COLO668 (cell line): ENCODE measurements at regions not wholly inside any gene's neighbourhood (a gene's known extent, or its start where the extent isn't known, plus 50 kb on each side); places are given as distances from the start of the nearest gene placed in this dataset.
"Not testable (repeated sequence)": the region's sequence is repeated elsewhere in the genome, so short reads cannot be mapped to it uniquely, and the experiment has no call there.

ENCODE experiments used
- DNase-seq: peaks from one replicate; lab custom pipeline; 2025; ENCODE audit not compliant: unreplicated experiment; lab: John Stamatoyannopoulos, UW

DNA sequence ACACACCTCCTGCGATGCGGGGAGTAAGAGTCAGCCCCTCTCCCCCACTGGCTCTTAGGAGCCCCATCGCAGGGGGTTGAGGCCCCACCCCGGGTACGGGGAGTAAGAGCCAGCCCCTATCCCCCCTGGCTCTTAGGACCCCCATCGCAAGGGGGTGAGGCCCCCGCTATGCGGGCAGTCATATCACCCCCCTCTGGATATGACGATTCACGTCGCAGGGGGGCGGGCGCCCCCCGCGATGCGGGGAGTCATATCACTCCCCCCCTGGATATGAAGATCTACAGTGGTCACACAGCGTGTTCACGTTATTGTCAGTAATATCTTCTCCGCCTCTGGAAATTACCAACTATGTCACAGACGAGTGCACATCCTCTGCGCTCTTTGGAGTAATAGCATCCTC, 61.1 kb downstream of the DEFB131A start:
- DNase-seq, result not testable (repeated sequence)

DNA sequence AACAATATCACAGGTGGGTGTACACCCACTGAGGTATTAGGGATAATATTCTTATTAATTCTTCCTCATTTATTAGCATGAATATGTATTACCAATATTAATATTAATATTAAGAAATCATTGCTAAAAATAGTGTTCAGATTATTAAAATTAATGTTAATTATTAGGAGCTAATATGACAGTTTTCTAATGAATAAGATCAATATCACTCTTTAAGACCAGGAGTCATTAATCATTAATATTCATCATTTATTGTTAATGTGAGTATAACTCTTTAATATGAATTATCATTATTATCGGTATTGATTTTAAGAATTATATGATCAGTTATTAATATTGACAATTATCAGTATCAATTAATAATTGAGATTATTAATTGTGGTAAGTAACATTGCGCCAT, 62.5 kb downstream of the DEFB131A start:
- not testable (repeated sequence) for DNase-seq

DNA sequence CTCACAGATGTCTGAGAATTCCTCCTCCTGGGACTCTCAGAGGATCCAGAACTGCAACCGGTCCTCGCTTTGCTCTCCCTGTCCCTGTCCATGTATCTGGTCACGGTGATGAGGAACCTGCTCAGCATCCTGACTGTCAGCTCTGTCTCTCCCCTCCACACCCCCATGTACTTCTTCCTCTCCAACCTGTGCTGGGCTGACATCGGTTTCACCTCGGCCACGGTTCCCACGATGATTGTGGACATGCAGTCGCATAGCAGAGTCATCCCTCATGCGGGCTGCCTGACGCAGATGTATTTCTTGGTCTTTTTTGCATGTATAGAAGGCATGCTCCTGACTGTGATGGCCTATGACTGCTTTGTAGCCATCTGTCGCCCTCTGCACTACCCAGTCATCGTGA, 68.7 kb downstream of the DEFB131A start:
- DNase-seq, result not testable (repeated sequence)

DNA sequence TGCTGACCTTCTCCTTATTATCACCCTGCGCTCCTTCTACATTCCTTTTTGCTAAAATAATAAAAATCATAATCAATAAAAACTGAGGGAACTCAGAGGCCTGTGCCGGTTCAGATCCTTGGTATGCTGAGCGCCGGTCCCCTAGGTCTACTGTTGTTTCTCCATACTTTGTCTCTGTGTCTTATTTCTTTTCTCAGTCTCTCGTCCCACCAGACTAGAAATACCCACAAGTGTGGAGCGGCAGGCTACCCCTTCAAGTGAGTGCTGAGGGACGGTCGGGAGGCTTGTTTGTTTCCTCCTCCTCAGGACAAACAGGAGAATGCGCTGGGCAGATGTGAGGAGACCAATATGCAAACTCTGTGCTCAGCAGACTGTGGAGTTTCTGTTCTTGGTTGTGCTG, 75.4 kb downstream of the DEFB131A start:
- DNase-seq, result not testable (repeated sequence)

DNA sequence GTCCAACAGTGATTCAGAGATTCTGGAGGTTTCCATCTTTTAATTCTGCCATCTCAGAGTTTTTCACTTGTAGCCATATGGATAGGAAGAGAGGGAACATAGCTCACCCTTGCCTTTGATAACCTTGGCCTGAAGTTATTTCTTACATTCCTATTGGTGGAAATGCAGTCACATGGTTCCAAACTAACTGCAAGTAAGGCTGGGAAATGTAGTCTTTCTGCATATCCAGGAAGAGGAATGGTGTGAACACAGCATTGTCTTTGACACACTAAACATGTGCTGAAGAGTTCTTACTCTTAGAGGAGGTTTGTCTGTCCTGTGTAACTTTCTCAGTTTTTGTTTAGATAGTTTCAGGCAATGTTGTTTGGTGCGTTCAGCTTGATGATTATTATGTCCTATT, 78.7 kb downstream of the DEFB131A start:
- not testable (repeated sequence) for DNase-seq

DNA sequence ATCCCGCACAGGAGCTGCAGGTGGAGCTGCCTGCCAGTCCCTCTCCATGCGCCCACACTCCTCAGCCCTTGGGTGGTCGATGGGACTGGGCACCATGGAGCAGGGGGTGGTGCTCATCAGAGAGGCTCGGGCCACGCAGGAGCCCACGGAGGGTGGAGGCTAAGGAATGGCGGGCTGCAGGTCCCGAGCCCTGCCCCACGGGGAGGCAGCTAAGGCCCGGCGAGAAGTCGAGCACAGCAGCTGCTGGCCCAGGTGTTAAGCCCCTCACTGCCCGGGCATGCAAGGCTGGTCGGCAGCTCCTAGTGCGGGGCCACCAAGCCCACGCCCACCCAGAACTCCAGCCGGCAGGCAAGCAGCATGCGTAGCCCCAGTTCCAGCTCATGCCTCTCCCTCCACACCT, 80.2 kb downstream of the DEFB131A start:
- DNase-seq, result not testable (repeated sequence)

DNA sequence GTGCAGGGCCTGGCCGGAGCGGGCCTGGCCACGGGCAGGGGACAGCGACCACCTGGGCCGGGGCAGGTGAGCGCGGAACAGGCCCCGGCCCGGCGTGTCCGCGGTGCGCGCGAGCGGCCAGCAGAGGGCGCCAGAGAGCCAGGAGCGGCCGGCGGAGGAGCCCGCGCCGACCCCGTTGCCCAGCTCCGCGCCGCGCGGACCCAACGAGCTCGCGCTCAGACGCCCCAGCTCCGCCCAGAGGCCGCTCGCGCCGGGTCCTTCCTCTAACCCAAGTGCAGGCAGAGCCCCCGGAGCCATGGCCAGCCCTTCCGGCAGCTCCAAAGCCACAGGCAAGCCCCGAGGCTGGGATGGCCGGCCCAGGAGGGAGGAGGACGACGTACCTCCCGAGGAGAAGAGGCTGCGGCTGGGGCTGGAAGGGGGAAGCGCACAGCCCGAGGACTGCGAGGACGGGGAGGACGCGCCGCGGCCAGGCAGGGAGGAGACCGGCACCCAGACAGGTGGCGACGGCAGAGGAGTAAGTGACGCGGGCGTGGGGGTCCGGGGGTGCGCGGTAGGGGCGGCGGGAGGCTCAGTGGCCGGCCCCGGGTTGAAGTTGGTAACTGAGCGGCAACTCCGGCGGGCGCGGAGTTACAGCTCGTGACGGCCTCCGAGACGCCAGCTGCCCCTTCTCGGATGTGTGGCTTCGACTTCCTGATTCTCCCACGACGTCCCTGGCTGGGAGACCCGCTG, 88.1 kb downstream of the DEFB131A start:
- peak; percentile 77 for DNase-seq

DNA sequence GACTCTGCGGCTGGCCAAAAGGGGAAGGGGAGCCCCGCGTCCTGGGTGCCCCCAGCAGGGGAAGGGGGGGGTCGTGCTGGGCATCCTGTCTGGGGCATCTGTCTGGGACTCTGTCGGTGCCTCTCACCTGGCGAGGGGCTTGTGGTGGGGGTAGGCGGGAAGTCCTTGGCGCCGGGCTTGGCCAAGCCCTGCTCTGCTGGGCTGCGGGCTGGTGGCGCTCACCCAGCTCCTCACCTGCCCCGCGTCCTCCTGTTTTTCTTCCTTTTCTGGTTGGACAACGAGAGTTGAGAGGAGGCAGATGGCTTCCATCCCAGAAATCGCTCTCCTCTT, 88.6 kb downstream of the DEFB131A start:
- not testable (repeated sequence) for DNase-seq

DNA sequence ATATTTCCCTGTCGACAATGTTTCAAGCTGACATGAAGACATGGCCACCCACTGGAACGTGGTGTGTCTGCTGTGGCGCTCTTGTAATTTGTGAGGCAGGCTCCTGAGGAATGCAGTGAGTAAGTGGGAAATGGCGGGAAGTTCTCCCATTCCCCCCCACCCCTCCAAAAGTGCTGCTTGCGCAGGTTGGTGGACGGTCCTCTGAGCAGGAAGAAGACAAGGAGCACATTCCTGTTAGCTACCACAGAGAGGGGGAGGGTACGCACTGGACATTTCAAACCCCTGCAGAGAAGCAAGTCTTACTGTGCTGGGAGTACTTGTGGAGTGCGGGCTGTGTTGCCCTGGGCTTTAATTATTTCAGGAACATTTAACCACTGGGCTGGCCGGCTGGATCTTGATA, 92.9 kb downstream of the DEFB131A start:
- not testable (repeated sequence) for DNase-seq

DNA sequence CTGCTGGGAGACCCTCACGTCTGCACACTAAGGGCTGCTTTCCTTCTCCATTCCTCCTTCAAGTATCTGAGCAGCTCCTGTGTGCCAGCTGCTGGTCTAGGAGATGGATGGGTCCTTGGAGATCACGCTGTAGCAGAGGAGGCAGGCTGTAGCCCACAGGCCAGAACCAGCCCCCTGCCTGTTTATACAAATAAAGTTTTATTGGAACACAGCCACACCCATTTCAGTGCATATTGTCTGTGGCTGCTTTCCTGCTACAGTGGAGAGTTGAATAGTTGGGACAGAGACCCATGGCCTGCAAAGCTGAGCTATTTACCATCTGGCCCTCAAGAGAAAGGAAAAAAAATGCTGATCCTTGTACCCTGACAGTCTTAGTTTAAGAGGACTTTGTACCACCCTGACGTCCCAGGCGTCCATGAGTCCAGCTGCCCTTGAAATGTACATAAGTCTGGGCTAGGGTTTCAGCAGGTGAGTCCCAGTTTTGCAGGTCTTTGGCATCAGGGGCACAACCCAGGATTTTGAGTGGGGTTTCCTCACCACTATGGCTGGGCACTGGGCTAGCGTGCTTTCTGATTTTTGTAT, 95.8 kb downstream of the DEFB131A start:
- not testable (repeated sequence) for DNase-seq

DNA sequence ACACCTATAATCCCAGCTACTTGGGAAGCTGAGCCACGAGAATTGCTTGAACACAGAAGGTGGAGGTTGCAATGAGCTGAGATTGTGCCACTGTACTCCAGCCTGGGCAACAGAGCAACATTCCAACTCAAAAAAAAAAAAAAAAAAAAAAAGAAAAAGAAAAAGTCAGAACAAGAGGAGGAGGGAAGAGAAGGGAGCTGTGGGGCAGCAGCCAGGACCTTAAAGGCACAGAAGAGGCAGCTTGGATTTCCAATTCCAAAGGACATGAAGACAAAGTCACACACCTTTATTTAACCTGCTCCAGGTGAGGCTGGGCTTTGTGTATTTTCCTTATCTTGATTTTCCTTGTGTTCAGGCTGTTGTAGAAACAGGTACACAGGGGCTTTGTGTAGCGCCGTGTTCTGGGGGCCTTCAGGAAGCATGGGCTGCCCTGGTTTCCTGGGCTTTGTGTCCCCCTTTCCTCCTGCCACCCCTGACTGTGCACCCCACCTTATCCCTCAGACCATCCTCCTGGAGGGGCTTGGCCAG, 97.2 kb downstream of the DEFB131A start:
- not testable (repeated sequence) for DNase-seq

DNA sequence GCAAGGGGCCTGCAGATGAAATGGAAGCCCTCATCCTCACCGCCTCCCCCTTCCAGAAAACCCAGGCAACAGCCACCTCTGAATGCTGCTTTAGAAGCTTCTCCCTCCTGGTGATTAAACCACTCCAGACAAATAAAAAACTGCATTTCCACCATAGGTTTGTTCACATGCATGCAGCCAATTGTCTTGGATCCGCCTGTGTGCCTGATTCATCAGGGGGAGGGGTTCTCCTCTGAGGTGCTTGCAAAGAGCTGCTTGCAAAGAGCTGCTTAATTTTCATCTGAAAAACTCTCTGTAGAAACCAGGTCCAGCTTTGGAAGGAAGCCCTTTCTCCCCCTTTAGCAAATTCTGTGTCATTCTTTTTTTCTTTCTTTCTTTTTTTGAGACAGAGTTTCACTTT, 100.6 kb downstream of the DEFB131A start:
- not testable (repeated sequence) for DNase-seq

DNA sequence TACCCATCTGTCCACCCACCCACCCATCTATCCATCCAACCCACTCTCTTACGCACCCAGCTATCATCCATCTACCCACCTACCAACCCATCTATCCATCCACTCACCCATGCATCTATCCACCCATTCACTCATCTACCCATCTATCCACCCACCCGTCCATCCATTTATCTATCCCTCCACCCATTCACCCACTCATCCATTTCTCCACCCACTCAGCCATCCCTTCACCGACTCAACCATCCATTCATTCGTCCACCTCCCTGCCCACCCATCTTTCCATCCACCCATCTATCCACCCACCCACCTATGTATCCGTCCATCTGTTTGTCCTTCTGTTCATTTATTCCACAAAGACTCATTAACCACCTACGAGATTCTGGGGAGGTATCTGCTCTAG, 103.3 kb downstream of the DEFB131A start:
- DNase-seq, result not testable (repeated sequence)

DNA sequence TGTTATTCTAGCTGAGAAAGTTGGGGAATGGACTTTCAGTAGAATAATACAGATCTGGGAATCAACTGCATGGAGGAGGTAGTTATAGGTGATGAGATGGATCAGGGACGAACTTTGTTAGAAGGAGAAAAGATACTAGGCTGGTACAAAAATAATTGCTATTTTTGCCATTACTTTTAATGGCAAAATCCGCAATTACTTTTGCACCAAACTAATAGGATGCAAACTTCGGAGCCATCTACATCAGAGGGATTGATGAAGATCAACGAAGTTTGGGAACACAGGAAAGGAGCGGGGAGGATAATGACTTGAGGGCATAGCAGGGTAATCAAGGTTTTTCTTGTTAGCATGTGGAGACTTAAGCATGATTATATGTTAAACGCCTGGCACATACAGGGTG, 111.9 kb downstream of the DEFB131A start:
- DNase-seq, result not testable (repeated sequence)

DNA sequence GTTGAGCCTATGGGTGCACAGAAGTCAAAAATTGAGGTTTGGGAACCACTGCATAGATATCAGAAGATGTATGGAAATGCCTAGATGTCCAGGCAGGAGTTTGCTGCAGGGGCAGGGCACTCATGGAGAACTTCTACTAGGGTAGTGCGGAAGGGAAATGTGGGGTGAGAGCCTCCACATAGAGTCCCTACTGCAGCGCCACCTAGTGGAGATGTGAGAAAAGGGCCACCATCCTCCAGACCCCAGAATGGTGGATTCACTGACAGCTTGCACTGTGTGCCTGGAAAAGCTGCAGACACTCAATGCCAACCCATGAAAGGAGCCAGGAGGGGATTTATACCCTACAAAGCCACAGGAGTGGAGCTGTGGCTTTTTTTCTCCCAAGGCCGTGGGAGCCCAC, 133.7 kb downstream of the DEFB131A start:
- not testable (repeated sequence) for DNase-seq

DNA sequence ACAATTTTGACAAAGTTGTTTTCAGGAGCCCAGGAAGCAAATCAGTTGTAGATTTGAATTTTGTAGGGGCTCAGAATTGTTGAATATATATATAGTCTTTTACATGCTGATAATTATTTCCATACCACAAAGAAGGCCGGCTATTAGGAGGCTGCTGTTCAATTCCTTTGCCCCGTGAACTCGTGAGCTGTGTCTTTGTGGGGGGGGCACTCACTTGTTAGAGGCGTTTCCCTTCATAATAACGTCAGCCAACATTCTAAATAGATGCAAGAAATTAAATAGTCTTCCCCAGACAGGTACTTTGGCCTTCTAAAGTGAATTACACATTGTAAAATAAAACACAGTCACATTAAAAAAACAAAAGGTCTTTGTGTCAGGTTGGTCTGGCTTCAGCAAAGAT, 138.7 kb downstream of the DEFB131A start:
- DNase-seq, result not testable (repeated sequence)

DNA sequence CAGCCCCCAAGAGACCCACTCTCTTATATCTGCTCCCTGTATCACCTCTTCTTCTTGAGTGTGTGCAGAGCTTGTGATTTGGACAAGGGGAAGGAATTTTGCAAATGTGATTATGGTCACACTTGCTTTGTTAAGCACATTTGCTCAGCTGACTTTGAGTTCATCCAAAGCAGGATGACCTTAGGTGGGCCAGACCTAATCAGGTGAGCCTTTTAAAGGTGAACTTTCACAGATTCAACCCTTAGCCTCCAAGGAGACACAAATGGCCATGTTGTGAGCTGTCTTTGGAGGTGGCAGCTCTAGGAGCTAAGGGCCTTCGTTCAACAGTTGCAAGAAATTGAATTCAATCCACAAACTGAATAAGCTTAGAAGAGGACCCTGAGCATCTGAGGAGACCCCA, 147.8 kb downstream of the DEFB131A start:
- no peak for DNase-seq

DNA sequence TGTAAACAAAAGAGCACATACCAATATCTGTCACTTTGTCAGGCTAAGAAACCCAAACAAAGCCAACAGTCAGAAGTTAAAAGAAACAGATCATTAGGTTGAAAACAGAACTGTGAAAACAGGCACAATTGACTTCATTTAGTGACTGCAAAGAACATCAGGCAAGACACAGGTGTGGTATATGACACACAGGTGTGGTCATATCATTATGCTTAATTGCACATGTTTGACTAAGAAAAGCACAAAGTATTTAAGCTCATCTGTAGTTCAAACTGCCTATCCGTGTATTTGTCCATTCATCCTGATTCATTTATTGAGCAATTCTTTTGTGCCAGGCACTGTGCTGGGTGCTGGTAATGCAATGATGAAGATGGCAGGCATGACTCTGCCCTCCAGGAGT, 150.7 kb downstream of the DEFB131A start:
- DNase-seq, result no peak

DNA sequence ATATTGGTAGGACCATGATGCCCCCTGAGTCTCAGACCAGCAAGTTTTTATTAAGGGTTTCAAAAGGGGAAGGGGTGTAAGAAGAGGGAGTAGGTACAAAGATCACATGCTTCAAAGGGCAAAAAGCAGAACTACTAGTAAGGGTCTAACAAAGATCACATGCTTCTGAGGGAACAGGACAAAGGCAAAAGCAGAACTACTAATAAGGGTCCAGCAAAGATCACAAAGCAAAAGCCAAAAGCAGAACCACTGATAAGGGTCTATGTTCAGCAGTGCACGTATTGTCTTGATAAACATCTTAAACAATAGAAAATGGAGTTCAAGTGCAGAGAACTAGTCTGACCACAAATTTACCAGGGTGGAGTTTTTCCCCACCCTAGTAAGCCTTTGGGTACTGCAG, 151.3 kb downstream of the DEFB131A start:
- not testable (repeated sequence) for DNase-seq

DNA sequence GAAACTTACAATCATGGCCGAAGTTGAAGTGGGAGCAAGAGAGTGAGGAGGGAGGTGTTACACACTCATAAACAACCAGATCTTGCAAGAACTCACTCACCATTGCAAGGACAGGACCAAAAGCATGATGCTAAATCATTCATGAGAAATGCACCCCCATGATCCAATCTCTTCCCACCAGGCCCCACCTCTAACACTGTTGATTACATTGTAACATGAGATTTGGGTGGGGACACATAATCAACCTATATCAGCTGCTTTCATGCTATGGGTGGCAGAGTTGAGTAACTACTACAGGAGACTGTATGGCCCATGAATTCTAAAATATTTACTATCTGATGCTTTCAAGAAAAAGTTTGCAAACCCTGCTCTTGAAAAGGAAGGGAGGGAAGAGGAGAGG, 155.1 kb downstream of the DEFB131A start:
- no peak for DNase-seq

DNA sequence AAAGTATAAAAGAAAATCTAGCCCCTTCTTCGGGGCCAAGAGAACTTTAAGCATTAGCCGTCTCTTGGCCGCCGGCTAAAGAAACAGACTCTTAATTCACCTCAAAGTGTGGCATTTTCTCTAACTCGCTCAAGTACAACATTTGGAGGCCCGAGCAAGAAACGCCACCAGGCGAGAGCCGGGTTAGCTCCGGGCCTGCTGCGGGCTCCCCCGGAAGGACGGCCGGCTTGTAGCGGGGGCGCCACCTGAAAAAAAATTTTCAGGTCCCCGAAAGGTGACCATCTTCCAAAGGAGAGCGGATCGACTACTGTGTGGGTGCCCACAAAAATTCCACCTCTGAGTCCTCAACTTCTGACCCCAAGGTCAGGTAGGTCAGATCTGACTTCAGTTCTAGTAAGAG, 156.0 kb downstream of the DEFB131A start:
- no peak for DNase-seq

DNA sequence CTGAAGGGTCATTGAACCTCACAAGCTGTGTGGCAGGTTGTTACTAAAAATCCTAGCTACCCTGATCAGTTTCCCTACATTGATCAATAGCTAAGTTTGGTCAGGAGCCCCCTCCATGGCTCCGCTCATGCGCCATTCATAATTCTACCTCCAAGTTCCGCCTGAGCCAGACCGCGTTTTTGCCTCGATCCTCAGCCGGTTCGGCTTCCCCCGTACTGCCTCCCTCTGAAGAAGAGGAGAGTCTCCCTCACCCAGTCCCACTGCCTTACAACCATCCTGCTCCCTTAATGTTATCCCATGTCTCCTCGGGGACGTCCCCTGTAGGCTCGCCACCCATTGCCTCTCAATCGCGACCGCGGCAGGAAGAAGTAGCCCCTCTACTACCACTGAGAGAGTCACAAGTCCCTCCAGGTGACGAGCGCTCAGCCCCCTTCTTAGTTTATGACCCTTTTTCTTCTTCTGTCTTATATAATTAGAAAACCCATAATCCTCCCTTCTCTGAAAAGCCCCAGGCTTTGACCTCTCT, 158.2 kb downstream of the DEFB131A start:
- DNase-seq, result no peak
